ENCODE measurements at regions not wholly inside any gene's neighbourhood (a gene's known extent, or its start where the extent isn't known, plus 50 kb on each side); places are given as distances from the start of the nearest gene placed in this dataset.

DNA sequence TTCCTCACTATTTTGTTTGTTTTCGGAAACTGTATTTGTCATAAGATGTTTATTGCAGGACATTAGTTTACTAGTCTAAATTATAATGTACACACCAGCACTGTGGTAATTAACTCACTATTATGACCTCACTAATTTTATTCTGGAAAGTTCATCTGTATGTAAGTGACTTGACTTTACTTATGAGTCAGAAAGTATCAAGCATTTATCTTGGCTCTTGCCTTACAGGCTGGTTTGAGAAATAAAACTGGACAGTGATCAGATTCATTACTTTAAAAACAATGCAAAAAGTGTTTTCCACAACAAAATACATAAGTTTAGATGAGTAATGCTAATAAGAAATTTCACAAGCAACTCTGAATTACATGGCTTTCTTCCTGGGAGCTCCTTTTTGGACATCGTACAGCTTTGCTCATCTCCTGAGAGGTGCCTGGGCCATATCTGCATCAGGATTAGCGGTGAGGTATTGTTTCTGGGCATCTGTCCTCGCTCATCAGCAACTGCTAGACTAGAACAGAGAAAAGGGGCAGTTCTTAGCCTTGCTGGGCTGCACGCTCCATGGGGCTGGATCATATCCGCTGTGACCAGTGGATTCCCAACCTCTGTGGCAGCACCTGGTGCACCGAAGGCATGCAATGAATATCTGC is 179.8 kb downstream of the SOD2 start:
- no peaks in the 10 kb centered on the region for H3K9me3 ChIP-seq (ENCODE audit: insufficient read depth, low read length)
- no peak overlapping the region for H2AFZ ChIP-seq (ENCODE audit: low read depth, low read length, severe bottlenecking)
- no peaks in the 10 kb centered on the region for H3K79me2 ChIP-seq (ENCODE audit: insufficient read depth, low read length)
- no peaks in the 10 kb centered on the region for H3K36me3 ChIP-seq (ENCODE audit: low read length)
- H3K9ac ChIP-seq (ENCODE audit: low read length), result no peak overlapping the region
- no peaks in the 10 kb centered on the region for H3K27me3 ChIP-seq (ENCODE audit: low read length)
- no peak overlapping the region for H3K27ac ChIP-seq (ENCODE audit: low read depth, low read length)
- H4K20me1 ChIP-seq (ENCODE audit: low read depth, low read length), result no peaks in the 10 kb centered on the region
- H3K4me3 ChIP-seq (ENCODE audit: insufficient read depth, low read length, poor library complexity, severe bottlenecking), result no peak overlapping the region
- H3F3A ChIP-seq (ENCODE audit: insufficient read depth), result no peaks in the 10 kb centered on the region
- no peak overlapping the region for H3K4me2 ChIP-seq (ENCODE audit: low read depth, low read length, poor library complexity, severe bottlenecking)
- no peaks in the 10 kb centered on the region for H3K9me2 ChIP-seq (replicated peaks; ENCODE audit: insufficient read depth, low read length)
- TF ChIP-seq EZH2phosphoT487 (conservative IDR thresholded peaks at IDR 0.05; ENCODE audit: low read length), result no peak
- TF ChIP-seq, protein P1, sequence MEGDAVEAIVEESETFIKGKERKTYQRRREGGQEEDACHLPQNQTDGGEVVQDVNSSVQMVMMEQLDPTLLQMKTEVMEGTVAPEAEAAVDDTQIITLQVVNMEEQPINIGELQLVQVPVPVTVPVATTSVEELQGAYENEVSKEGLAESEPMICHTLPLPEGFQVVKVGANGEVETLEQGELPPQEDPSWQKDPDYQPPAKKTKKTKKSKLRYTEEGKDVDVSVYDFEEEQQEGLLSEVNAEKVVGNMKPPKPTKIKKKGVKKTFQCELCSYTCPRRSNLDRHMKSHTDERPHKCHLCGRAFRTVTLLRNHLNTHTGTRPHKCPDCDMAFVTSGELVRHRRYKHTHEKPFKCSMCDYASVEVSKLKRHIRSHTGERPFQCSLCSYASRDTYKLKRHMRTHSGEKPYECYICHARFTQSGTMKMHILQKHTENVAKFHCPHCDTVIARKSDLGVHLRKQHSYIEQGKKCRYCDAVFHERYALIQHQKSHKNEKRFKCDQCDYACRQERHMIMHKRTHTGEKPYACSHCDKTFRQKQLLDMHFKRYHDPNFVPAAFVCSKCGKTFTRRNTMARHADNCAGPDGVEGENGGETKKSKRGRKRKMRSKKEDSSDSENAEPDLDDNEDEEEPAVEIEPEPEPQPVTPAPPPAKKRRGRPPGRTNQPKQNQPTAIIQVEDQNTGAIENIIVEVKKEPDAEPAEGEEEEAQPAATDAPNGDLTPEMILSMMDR (IDR thresholded peaks at IDR 0.05; ENCODE audit: insufficient read depth, low read length, poor library complexity, severe bottlenecking), result no peak

DNA sequence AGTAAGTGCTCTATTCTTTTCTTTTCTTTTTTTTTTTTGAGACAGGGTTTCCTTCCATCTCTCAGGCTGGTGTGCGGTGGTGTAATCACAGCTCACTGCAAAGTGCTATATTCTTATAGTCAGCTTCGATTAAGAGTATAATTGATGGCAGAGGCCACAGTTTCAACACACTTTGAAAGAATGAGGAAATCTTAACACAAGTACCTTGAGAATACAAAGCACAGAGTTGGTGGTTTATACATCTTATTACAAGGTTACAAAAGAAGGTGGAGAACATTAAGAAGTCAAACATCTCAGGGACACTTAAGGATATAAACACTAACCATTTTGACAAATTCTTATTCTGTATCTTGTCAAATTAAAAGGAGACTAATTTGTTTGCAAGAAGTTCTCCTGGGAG is 180.5 kb downstream of the SOD2 start:
- Histone ChIP-seq H3K4me2 (ENCODE audit: low read depth, low read length, poor library complexity, severe bottlenecking) (no peak overlapping the region), H3K27ac (ENCODE audit: low read depth, low read length) (no peak overlapping the region), H4K20me1 (ENCODE audit: low read depth, low read length) (no peaks in the 10 kb centered on the region), H3K9me3 (ENCODE audit: insufficient read depth, low read length) (no peaks in the 10 kb centered on the region), H3K79me2 (ENCODE audit: insufficient read depth, low read length) (no peaks in the 10 kb centered on the region), H3K9ac (ENCODE audit: low read length) (no peak overlapping the region), H2AFZ (ENCODE audit: low read depth, low read length, severe bottlenecking) (no peak overlapping the region), H3K27me3 (ENCODE audit: low read length) (no peaks in the 10 kb centered on the region), H3F3A (ENCODE audit: insufficient read depth) (no peaks in the 10 kb centered on the region), H3K9me2 (replicated peaks; ENCODE audit: insufficient read depth, low read length) (no peaks in the 10 kb centered on the region), H3K36me3 (ENCODE audit: low read length) (no peaks in the 10 kb centered on the region), H3K4me3 (ENCODE audit: insufficient read depth, low read length, poor library complexity, severe bottlenecking) (no peak overlapping the region)
- TF ChIP-seq, protein P1 (IDR thresholded peaks at IDR 0.05; ENCODE audit: insufficient read depth, low read length, poor library complexity, severe bottlenecking), result no peak
- no peak for TF ChIP-seq EZH2phosphoT487 (conservative IDR thresholded peaks at IDR 0.05; ENCODE audit: low read length)

DNA sequence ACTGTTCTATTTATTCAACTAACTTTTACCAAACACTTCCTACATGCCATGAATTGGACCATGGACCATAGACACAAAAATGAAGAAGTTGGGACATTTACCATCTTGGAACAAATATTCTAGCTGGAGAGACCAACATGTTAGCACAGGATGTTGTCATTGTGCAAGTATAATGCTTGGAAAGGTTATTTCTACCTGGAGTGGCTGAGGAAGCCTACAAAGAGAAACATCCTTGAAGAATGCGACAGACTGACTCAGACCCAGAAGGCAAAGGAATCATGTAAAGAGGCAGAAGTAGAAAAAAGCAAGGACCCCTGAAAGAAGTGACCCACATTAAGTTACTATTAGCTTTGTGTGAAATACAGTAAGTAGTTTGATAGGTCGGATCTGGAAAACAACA is 180.9 kb downstream of the SOD2 start:
- Histone ChIP-seq H3K36me3 (ENCODE audit: low read length) (no peaks in the 10 kb centered on the region), H3K9me3 (ENCODE audit: insufficient read depth, low read length) (no peaks in the 10 kb centered on the region), H2AFZ (ENCODE audit: low read depth, low read length, severe bottlenecking) (no peak overlapping the region), H3K9me2 (replicated peaks; ENCODE audit: insufficient read depth, low read length) (no peaks in the 10 kb centered on the region), H3K4me2 (ENCODE audit: low read depth, low read length, poor library complexity, severe bottlenecking) (no peak overlapping the region), H3F3A (ENCODE audit: insufficient read depth) (no peaks in the 10 kb centered on the region), H3K27ac (ENCODE audit: low read depth, low read length) (no peak overlapping the region), H3K27me3 (ENCODE audit: low read length) (no peaks in the 10 kb centered on the region), H4K20me1 (ENCODE audit: low read depth, low read length) (no peaks in the 10 kb centered on the region), H3K4me3 (ENCODE audit: insufficient read depth, low read length, poor library complexity, severe bottlenecking) (no peak overlapping the region), H3K9ac (ENCODE audit: low read length) (no peak overlapping the region), H3K79me2 (ENCODE audit: insufficient read depth, low read length) (no peaks in the 10 kb centered on the region)
- TF ChIP-seq, protein P1 (IDR thresholded peaks at IDR 0.05; ENCODE audit: insufficient read depth, low read length, poor library complexity, severe bottlenecking), result no peak
- TF ChIP-seq EZH2phosphoT487 (conservative IDR thresholded peaks at IDR 0.05; ENCODE audit: low read length), result no peak

Data from SU-DHL-6 (cell line).